ENCODE measurements at regions not wholly inside any gene's neighbourhood (a gene's known extent, or its start where the extent isn't known, plus 50 kb on each side); places are given as distances from the start of the nearest gene placed in this dataset.

GRCh38 chr4:138553001-138553845 is 311.1 kb upstream of the SLC7A11 start:
- TF ChIP-seq JUN (IDR thresholded peaks at IDR 0.05; ENCODE audit: borderline replicate concordance, insufficient read depth, insufficient read length, low read depth) (no peak), GATA2 (IDR thresholded peaks at IDR 0.05; ENCODE audit: insufficient read depth, insufficient read length, low read depth, low read length) (no peak), EZH2 (IDR thresholded peaks at IDR 0.05; ENCODE audit: borderline replicate concordance, low read depth, low read length, severe bottlenecking) (no peak)
- Histone ChIP-seq H2AFZ (ENCODE audit: low read depth, low read length) (no peak overlapping the region), H3K27ac (ENCODE audit: insufficient read depth, low read depth, low read length) (no peak overlapping the region), H3K9me3 (replicated peaks; ENCODE audit: control insufficient read depth, insufficient read depth, low read length) (no peaks in the 10 kb centered on the region), H3K4me3 (replicated peaks in 1 of 3; ENCODE audit: insufficient read depth in 1 of 3, low read depth in 1 of 3, low read length in 3 of 3) (no peak overlapping the region), H3K4me2 (ENCODE audit: insufficient read depth, low read length) (no peak overlapping the region), H3K36me3 (ENCODE audit: control insufficient read depth in 2 of 2, extremely low read depth in 1 of 2, insufficient read depth in 2 of 2, low read length in 2 of 2) (no peaks in the 10 kb centered on the region), H3K9ac (replicated peaks; ENCODE audit: extremely low read depth, insufficient read depth, low read length) (no peak overlapping the region), H3K4me1 (ENCODE audit: control insufficient read depth, extremely low read depth, insufficient read depth, low read length) (no peaks in the 10 kb centered on the region), H3K79me2 (ENCODE audit: control insufficient read depth, insufficient read depth, low read length) (no peaks in the 10 kb centered on the region), H3K9me1 (replicated peaks; ENCODE audit: control insufficient read depth, extremely low read depth, insufficient read depth, low read length) (no peaks in the 10 kb centered on the region), H4K20me1 (replicated peaks; ENCODE audit: control insufficient read depth, extremely low read depth, insufficient read depth, low read length) (no peaks in the 10 kb centered on the region), H3K27me3 (ENCODE audit: control insufficient read depth in 2 of 2, insufficient read depth in 2 of 2, low read length in 2 of 2) (no peaks in the 10 kb centered on the region)
- BruUV-seq (replicated peaks) = no TSS peak
- dilution Hi-C loops (cut with MboI; ENCODE audit: extremely low pct_ligation_motif_present, low sequenced_read_pairs) (no loop called here), intact Hi-C loops (cut with micrococcal nuclease) (no loop called here)
- no peak for DNase-seq (ENCODE audit: low read depth, low spot score)
- ChIA-PET CTCF (no interaction called here), POLR2A (no interaction called here)
- FAIRE-seq = no peak

- DNase-seq (ENCODE audit: low read depth, low spot score) = no peak
- no peak overlapping the region for H3K4me2 ChIP-seq (ENCODE audit: insufficient read depth, low read length)
- TF ChIP-seq MYC (IDR thresholded peaks at IDR 0.05; ENCODE audit: low read depth, low read length) = no peak
- TF ChIP-seq FOS (IDR thresholded peaks at IDR 0.05; ENCODE audit: borderline replicate concordance, insufficient read depth, low read length) = no peak
- no peak for TF ChIP-seq POLR2AphosphoS5 (IDR thresholded peaks at IDR 0.05; ENCODE audit: insufficient read depth, low read depth, low read length)
- TF ChIP-seq POLR2A (IDR thresholded peaks at IDR 0.05; ENCODE audit: low read depth, low read length) = no peak
- no peak for TF ChIP-seq MAX (IDR thresholded peaks at IDR 0.05; ENCODE audit: insufficient read depth, insufficient read length)
- no peak for TF ChIP-seq CTCF (IDR thresholded peaks at IDR 0.05; ENCODE audit: extremely low read depth in 1 of 2, insufficient read depth in 1 of 2, low read depth in 1 of 2, low read length in 2 of 2)
- TF ChIP-seq JUN (IDR thresholded peaks at IDR 0.05; ENCODE audit: borderline replicate concordance, insufficient read depth, insufficient read length, low read depth) = no peak
- TF ChIP-seq GATA2 (IDR thresholded peaks at IDR 0.05; ENCODE audit: insufficient read depth, insufficient read length, low read depth, low read length) = no peak
- TF ChIP-seq EZH2 (IDR thresholded peaks at IDR 0.05; ENCODE audit: borderline replicate concordance, low read depth, low read length, severe bottlenecking) = no peak
- H2AFZ ChIP-seq (ENCODE audit: low read depth, low read length) = no peak overlapping the region
- no peaks in the 10 kb centered on the region for H3K4me1 ChIP-seq (ENCODE audit: control insufficient read depth, extremely low read depth, insufficient read depth, low read length)
- no peaks in the 10 kb centered on the region for H3K36me3 ChIP-seq (ENCODE audit: control insufficient read depth in 2 of 2, extremely low read depth in 1 of 2, insufficient read depth in 2 of 2, low read length in 2 of 2)
- no peaks in the 10 kb centered on the region for H3K9me3 ChIP-seq (replicated peaks; ENCODE audit: control insufficient read depth, insufficient read depth, low read length)
- no peaks in the 10 kb centered on the region for H3K9me1 ChIP-seq (replicated peaks; ENCODE audit: control insufficient read depth, extremely low read depth, insufficient read depth, low read length)
- ChIA-PET CTCF (no interaction called here), POLR2A (no interaction called here)
- intact Hi-C loops (cut with micrococcal nuclease) (no loop called here), dilution Hi-C loops (cut with MboI; ENCODE audit: extremely low pct_ligation_motif_present, low sequenced_read_pairs) (no loop called here)
- no peak overlapping the region for H3K9ac ChIP-seq (replicated peaks; ENCODE audit: extremely low read depth, insufficient read depth, low read length)
- H3K79me2 ChIP-seq (ENCODE audit: control insufficient read depth, insufficient read depth, low read length) = no peaks in the 10 kb centered on the region
- no peak overlapping the region for H3K4me3 ChIP-seq (replicated peaks in 1 of 3; ENCODE audit: insufficient read depth in 1 of 3, low read depth in 1 of 3, low read length in 3 of 3)
- BruUV-seq (replicated peaks) = no TSS peak
- no peak for FAIRE-seq
- no peak overlapping the region for H3K27ac ChIP-seq (ENCODE audit: insufficient read depth, low read depth, low read length)
- H4K20me1 ChIP-seq (replicated peaks; ENCODE audit: control insufficient read depth, extremely low read depth, insufficient read depth, low read length) = no peaks in the 10 kb centered on the region
- H3K27me3 ChIP-seq (ENCODE audit: control insufficient read depth in 2 of 2, insufficient read depth in 2 of 2, low read length in 2 of 2) = peaks cover 0 to 12% of the 10 kb centered on the region in 2 experiments
Observed at GRCh38 chr4:138542191-138542776, 300.1 kb upstream of the SLC7A11 start.
